Activated CD8-positive, alpha-beta T cell treated with anti-CD3 and anti-CD28 coated beads for 36 hours (primary cell): ENCODE measurements at regions not wholly inside any gene's neighbourhood (a gene's known extent, or its start where the extent isn't known, plus 50 kb on each side); places are given as distances from the start of the nearest gene placed in this dataset.

Experiments used
- ATAC-seq: fragments of 200-7000 bp; cut with Tn5 transposase; one replicate; pipeline ENCODE4 v1.10.0; 2021; ENCODE audit warnings: mild to moderate bottlenecking, moderate library complexity
- CTCF ChIA-PET: fragments of 350-600 bp; sonication (Branson Sonifier 250); formaldehyde crosslinking; loops from one replicate; lab custom pipeline; 2021; ENCODE audit warnings: antibody characterized with exemption; lab: Charles Lee
- POLR2A ChIA-PET: fragments of 350-600 bp; sonication (Branson Sonifier 250); formaldehyde crosslinking; loops from one replicate; lab custom pipeline; 2021; ENCODE audit warnings: antibody characterized with exemption; lab: Charles Lee
- DNase-seq: peaks from one replicate; pipeline ENCODE4 v3.0.0-alpha.2; 2020
- H3K27ac Mint-ChIP-seq: one replicate; pipeline ENCODE4 v1.8.0; 2021; ENCODE audit warnings: mild to moderate bottlenecking, mixed read lengths
- H3K27me3 Mint-ChIP-seq: one replicate; pipeline ENCODE4 v1.8.0; 2021; ENCODE audit warnings: mixed read lengths
- H3K36me3 Mint-ChIP-seq: one replicate; pipeline ENCODE4 v1.8.0; 2021; ENCODE audit warnings: low read depth, mixed read lengths
- H3K4me1 Mint-ChIP-seq: one replicate; pipeline ENCODE4 v1.8.0; 2021; ENCODE audit warnings: low read depth, mixed read lengths
- H3K4me3 Mint-ChIP-seq: one replicate; pipeline ENCODE4 v1.8.0; 2021; ENCODE audit warnings: mild to moderate bottlenecking, moderate library complexity, mixed read lengths
- H3K9me3 Mint-ChIP-seq: one replicate; pipeline ENCODE4 v1.8.0; 2021; ENCODE audit warnings: mixed read lengths
- CTCF ChIP-seq: fragments of 200-600 bp; IDR thresholded peaks from one replicate; pipeline ENCODE4 v1.8.0; 2022; ENCODE audit warnings: antibody characterized with exemption, mild to moderate bottlenecking
- intact Hi-C: fragments of 100-400 bp; cut with micrococcal nuclease; formaldehyde crosslinking; loops from one replicate; pipeline ENCODE4 v1.10.0; 2022

- TF ChIP-seq CTCF: no peak
- no peaks in the 10 kb centered on the region for H3K4me1 Mint-ChIP-seq
- DNase-seq (no peak), ATAC-seq (no peak)
- H3K9me3 Mint-ChIP-seq: peaks cover 2% of the 10 kb centered on the region
- H3K4me3 Mint-ChIP-seq: no peak overlapping the region
- intact Hi-C loops: no loop called here
- POLR2A ChIA-PET: no interaction called here
- CTCF ChIA-PET: no interaction called here
- H3K36me3 Mint-ChIP-seq: no peaks in the 10 kb centered on the region
- H3K27ac Mint-ChIP-seq: no peak overlapping the region
- peaks cover 15% of the 10 kb centered on the region for H3K27me3 Mint-ChIP-seq
These were observed 124.3 kb upstream of the OR9Q1 start for GRCh38 chr11:57899378-57899777.

GRCh38 chr11:57900320-57900719 lies 123.4 kb upstream of the OR9Q1 start:
- Mint-ChIP-seq H3K27me3 (peaks cover 14% of the 10 kb centered on the region), H3K36me3 (no peaks in the 10 kb centered on the region), H3K4me3 (no peak overlapping the region), H3K9me3 (no peaks in the 10 kb centered on the region), H3K27ac (no peak overlapping the region), H3K4me1 (no peaks in the 10 kb centered on the region)
- TF ChIP-seq CTCF: no peak
- CTCF ChIA-PET: no interaction called here
- DNase-seq: no peak
- POLR2A ChIA-PET: no interaction called here
- no peak for ATAC-seq
- intact Hi-C loops: no loop called here

GRCh38 chr11:57901278-57901677 lies 122.4 kb upstream of the OR9Q1 start:
- H3K36me3 Mint-ChIP-seq: no peaks in the 10 kb centered on the region
- H3K27ac Mint-ChIP-seq: no peak overlapping the region
- no peaks in the 10 kb centered on the region for H3K9me3 Mint-ChIP-seq

GRCh38 chr11:57901756-57902155 lies 121.9 kb upstream of the OR9Q1 start:
- Mint-ChIP-seq H3K27ac (no peak overlapping the region), H3K4me3 (no peak overlapping the region), H3K36me3 (no peaks in the 10 kb centered on the region), H3K27me3 (peaks cover 10% of the 10 kb centered on the region), H3K9me3 (no peaks in the 10 kb centered on the region), H3K4me1 (no peaks in the 10 kb centered on the region)
- ChIA-PET CTCF (no interaction called here), POLR2A (no interaction called here)
- no peak for TF ChIP-seq CTCF
- ATAC-seq: no peak
- DNase-seq: no peak
- intact Hi-C loops: no loop called here

More at GRCh38 chr11:57901278-57901677, 122.4 kb upstream of the OR9Q1 start:
- POLR2A ChIA-PET: no interaction called here
- intact Hi-C loops: no loop called here
- Mint-ChIP-seq H3K27me3 (peaks cover 12% of the 10 kb centered on the region), H3K4me1 (no peaks in the 10 kb centered on the region), H3K4me3 (no peak overlapping the region)
- CTCF ChIA-PET: no interaction called here
- ATAC-seq: no peak
- DNase-seq: no peak
- TF ChIP-seq CTCF: no peak

GRCh38 chr11:57903011-57903410 lies 120.7 kb upstream of the OR9Q1 start:
- H3K27ac Mint-ChIP-seq: no peak overlapping the region
- no peak for TF ChIP-seq CTCF

More at GRCh38 chr11:57903011-57903410, 120.7 kb upstream of the OR9Q1 start:
- Mint-ChIP-seq H3K4me3 (no peak overlapping the region), H3K27me3 (peaks cover 5% of the 10 kb centered on the region), H3K9me3 (no peaks in the 10 kb centered on the region), H3K36me3 (no peaks in the 10 kb centered on the region), H3K4me1 (no peaks in the 10 kb centered on the region)
- ATAC-seq: no peak
- ChIA-PET POLR2A (no interaction called here), CTCF (no interaction called here)
- no peak for DNase-seq
- intact Hi-C loops: no loop called here
